T47D (cell line): ENCODE measurements at regions not wholly inside any gene's neighbourhood (a gene's known extent, or its start where the extent isn't known, plus 50 kb on each side); places are given as distances from the start of the nearest gene placed in this dataset.
"Not testable (repeated sequence)": the region's sequence is repeated elsewhere in the genome, so short reads cannot be mapped to it uniquely, and the experiment has no call there.

Source experiments
- DNase-seq, 2 experiments: peaks; one replicate each; pipeline versions ENCODE4 v3.0.0 to v3.0.0-alpha.2; 2011 to 2012; ENCODE audit warnings: low read depth in 1 of 2, low spot score in 1 of 2
- JUND ChIP-seq: IDR thresholded peaks from 2 replicates; pipeline ENCODE4 v1.6.1; 2012; ENCODE audit warnings: low read depth
- in situ Hi-C: cut with HindIII; loops from 2 replicates; pipeline ENCODE4 v1.10.0; 2016; ENCODE audit warnings: low sequenced_read_pairs, low pct_unique_long_range_greater_than_20kb

DNA sequence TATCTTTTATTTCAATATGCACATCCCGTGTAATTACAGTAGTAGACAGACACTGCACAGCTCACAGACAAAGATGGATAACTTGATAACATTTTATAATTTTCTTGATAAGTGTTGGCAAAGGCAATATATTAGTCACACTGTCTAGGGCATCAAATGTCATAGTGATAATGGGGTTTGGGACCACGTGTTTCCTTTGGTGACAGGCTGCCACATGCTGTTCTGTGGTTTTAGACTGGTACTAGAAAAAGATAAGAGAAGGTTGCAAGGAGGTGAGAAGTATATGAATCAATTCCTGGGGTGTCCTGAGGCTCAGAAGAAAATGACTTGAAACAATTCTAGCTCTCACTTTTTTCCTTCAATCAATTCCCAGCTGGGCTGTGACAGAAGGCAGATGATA lies 258.8 kb upstream of the CHD1 start:
- no peak for TF ChIP-seq JUND
- DNase-seq = no peak
- in situ Hi-C loops = no loop called here

DNA sequence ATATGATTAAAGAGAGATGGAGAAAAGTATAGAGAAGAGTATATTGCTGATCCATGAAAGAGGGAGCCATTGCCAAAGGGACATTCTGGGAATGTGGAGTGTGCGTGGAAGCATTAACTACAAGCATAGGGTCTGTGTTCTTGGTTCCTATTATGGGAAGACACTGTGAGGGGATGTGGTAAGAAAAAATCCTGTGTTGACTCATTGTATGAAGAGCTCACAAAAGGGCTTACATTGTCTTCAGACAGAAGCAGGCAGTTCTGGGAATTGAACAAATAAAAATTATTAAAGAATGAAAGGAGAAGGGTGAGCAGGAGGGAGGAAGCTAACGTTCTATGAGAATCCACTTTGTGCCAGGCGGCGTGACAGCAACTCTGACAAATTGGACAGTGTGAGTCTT lies 250.4 kb upstream of the CHD1 start:
- in situ Hi-C loops = no loop called here
- TF ChIP-seq JUND = no peak
- DNase-seq = no peak

DNA sequence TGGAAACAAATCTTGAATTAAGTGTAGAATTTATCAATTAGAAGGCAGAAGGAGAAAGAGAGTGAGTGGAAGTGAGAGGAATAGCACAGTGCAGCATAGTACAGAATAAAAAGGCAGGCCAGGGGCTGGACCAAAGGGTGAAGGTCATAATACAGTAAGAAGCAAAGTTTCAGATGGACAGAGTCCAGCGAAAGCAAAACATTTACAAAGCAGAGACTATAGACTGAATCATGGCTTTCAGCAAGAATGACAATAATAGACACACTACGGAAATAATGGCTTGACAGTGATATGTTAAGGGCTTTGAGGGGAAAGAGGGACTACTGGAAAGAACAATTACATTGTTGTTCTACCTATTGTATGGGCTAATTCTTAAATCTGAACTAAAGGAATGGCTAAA lies 249.0 kb upstream of the CHD1 start:
- TF ChIP-seq JUND = no peak
- no peak for DNase-seq
- in situ Hi-C loops = no loop called here

DNA sequence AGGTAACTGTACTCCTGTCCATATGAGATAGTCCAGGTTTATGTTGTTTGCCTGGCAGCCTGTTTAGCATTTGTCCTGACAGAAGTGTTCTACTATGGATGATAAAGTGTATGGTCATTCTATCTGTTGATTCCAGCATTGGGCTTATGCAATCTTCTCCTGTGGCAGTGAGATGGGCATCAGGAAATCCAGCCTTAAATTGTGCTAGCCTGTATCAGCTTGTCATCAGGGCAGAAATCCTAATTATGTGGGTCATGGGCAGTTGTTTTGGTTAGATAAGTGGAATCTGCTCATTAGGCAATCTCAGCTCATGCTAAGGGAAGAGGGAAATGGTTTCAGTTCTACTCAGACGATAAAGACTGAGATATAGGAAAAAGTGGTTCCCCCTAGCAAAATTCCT lies 247.4 kb upstream of the CHD1 start:
- in situ Hi-C loops = no loop called here
- TF ChIP-seq JUND = no peak

DNA sequence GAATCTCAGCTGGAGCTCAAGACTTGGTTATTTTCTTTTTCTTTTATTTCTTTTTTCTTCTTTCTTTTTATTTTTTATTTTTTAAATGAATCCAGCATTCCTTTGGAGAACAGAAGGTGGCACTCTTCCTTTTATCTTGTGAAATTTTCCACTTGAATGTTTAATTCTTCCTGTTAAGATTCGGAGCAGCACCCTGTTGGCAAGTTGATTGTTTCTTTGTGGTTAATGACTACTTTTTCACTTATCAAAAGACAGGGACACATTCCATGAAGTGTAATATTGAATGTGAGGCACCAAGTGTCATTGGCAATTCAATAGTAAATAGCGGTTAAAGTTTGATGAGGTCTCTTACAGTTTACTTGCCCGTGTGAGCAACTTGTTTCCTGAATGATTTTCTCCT lies 240.5 kb upstream of the CHD1 start:
- DNase-seq = peak; percentile 6 to 45
- in situ Hi-C loops = no loop called here
- no peak for TF ChIP-seq JUND

More for the DNA sequence above, 247.4 kb upstream of the CHD1 start:
- DNase-seq = no peak

DNA sequence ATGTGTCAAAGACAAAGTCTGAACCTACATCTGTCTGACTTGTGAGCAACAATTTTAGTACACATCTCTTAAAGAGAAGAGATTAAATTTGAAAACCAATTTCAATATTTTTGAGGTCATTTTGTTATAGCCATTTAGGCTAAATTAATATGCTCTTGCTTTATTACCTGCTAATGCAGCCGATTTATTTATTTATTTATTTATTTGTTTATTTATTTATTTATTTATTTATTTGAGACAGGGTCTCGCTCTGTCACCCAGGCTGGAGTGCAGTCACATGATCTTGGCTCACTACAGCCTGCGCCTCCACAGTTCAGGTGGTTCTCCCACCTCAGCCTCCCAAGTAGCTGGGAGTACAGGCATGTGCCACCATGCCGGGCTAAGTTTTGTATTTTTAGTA lies 232.7 kb upstream of the CHD1 start:
- in situ Hi-C loops, DNase-seq: not testable (repeated sequence)

DNA sequence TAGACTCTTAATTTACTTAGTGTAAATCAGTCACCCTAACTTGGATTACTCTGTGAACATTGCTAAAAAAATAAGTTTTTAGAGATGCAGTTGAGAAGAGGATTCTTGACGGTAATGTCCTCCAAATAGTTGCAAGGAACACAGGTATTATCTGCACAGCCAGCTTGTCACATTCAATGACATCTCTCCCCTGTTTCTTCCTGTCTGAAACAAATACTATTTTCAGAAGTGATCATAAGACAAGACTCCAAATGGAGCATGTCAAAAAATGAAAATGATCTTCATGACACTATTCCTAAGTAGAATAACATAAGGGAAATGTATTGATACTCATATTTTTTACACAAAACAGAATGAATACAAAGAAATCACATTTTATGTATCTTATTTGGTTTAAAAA lies 227.9 kb upstream of the CHD1 start:
- no peak for TF ChIP-seq JUND
- DNase-seq = no peak
- in situ Hi-C loops = no loop called here

DNA sequence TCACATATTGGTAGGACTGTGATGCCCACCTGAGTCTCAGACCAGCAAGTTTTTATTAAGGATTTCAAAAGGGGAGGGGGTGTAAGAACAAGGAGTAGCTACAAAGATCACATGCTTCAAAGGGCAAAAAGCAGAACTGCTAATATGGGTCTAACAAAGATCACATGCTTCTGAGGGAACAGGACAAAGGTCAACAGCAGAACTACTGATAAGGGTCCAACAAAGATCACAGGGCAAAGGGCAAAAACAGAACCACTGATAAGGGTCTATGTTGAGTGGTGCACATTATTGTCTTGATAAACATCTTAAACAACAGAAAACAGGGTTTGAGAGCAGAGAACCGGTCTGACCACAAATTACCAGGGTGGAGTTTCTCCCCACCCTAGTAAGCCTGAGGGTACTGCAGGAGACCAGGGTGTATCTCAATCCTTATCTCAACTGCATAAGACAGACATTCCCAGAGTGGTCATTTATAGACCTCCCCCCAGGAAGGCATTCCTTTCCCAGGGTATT lies 214.5 kb upstream of the CHD1 start:
- DNase-seq, in situ Hi-C loops: not testable (repeated sequence)

DNA sequence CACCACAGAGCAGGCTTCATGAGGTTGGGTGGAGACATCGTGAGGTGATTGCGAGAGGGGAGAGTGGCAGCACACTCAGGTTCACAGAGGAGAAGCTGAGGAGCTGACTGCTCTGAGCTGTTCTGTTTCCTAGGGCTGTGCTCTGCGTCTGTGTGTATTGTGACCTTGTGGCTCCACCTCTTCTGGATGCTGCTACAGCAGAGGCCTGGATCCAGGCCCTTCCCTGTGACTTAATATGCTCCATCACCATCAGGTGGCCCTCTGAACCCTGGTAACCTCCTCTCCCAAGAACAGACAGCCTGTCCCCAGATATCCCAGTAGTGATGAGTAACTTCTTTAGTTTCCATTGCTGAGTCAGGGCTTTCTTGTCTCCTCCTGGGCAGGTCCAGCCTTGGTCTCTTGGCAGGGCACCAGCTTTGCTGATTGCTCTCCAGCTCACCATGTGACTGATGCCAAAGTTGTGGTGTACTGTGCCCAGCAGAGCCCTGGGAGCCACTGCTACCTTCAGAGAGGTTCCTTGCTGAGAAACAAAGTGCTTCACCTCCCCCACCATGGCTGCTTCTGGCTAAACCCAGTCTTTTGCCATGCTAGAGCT lies 212.8 kb upstream of the CHD1 start:
- TF ChIP-seq JUND = no peak
- in situ Hi-C loops = no loop called here
- DNase-seq = no peak

DNA sequence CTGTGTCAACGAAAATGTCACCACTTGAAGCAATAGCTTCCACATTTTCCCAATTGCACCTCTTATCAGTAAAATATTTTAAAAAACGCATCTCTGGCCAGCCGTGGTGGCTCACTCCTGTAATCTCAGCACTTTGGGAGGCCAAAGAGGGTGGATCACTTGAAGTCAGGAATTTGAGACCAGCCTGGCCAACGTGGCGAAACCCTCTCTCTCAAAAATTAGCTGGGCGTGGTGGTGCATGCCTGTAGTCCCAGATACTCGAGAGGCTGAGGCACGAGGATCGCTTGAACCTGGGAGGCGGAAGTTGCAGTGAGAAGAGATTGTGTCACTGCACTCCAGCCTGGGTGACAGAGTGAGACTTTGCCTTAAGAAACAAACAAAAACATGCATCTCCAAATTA lies 210.1 kb upstream of the CHD1 start:
- in situ Hi-C loops = no loop called here
- no peak for TF ChIP-seq JUND
- DNase-seq = no peak

DNA sequence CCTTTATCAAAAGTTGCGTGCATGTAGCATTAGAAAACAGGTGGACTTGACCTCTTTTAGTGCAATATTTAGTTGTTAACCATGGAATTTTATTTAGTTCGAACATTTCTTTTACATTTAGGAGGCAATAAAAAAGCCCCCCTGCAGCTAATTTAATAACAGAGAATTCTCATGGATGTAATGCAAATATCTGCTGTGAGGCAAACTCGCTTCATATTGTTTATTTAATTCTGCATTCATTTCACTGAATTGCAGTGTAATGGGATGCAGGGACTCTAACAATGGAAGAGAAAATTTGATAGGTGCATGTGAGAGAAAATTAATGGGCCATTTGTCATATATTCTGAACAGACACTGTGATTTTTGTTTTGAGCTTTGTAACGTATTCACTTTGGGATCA lies 205.1 kb upstream of the CHD1 start:
- no peak for DNase-seq
- in situ Hi-C loops = no loop called here
- no peak for TF ChIP-seq JUND

DNA sequence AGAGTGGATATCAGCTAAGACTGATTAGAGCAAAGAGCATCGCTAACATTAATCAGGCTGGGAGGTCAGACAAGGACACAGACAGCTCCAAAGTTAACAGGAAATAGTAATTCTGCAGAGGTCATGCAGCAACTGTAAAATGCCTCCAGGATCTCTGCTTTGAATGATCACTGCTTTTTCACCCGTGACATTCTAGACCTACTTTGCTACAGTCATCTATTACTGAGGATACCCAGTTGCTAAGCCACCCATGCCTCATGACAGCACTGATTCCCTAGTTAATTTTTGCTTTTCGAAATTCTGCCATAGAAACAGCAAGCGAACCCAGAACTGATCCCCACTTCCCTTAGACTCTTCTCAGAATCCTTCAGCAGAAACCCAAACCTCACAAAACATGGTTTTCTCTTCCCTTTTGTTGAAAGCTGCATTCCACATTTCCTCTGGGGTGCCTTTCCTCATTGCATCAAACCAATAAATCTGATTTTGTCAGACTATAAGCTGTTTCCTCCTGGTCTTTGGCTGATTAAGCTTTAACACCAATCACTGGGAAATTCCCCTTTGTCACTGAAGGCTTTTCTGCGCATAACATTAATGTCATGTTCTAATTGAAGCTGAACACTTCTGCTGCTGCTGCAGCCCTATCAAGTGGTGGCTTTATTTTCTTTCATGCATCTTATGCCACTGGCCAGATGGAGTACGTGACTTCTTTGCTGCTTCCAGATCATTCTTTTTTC lies 201.1 kb upstream of the CHD1 start:
- DNase-seq = no peak
- TF ChIP-seq JUND = no peak
- in situ Hi-C loops = no loop called here

DNA sequence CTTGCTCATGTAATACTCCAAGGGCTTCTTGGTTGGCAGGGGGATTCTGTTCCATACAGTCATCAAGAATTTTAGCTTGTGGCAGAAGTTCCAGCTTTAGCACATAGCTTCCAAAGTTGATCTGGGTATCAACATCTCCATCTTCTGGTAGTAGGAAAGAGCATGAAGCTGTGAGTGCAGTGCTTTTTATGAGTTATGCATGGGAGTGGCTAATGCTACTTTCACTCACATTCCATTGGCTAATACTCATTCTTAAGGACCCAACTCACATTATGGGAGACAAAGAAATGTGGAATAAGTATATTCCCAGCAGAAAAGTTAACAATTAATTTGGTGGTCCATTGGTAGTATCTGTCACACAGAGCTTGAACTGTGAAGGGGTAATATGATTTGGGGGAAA lies 194.2 kb upstream of the CHD1 start:
- TF ChIP-seq JUND = no peak
- in situ Hi-C loops = no loop called here
- DNase-seq = no peak

DNA sequence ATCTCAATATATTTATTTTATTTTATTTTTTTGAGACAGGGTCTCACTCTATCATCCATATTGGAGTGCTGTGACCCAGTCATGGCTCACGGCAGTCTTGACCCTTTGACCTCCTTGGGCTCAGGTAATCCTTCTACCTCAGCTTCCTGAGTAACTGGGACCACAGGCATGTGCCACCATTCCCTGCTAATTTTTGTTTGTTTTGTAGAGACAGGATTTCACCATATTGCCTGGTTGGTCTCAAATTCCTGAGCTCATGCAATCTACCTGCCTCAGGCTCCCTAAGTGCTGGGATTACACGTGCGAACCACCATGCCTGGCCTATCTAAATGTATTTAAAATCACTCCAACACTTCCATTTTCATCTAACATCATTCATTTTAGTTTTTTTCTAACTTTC lies 190.5 kb upstream of the CHD1 start:
- no peak for TF ChIP-seq JUND
- in situ Hi-C loops = no loop called here
- DNase-seq = no peak
